Hematopoietic multipotent progenitor cell treated with erythropoietin and hydrocortisone succinate and interleukin-3 and kit ligand, for 15 days (in vitro differentiated cells): ENCODE measurements at regions not wholly inside any gene's neighbourhood (a gene's known extent, or its start where the extent isn't known, plus 50 kb on each side); places are given as distances from the start of the nearest gene placed in this dataset.

Experiments
- DNase-seq: peaks from one replicate; pipeline ENCODE4 v3.0.0-alpha.2; 2015; ENCODE audit warnings: low spot score

- no peak for DNase-seq
Measured at GRCh38 chr12:107553211-107553765, 132.3 kb upstream of the PWP1 start.

- DNase-seq = no peak
Measured at GRCh38 chr12:107554941-107555340, 130.7 kb upstream of the PWP1 start.

- DNase-seq = no peak
Measured at GRCh38 chr12:107557026-107557425, 128.6 kb upstream of the PWP1 start.

- DNase-seq = no peak
Measured at GRCh38 chr12:107557589-107558100, 128.0 kb upstream of the PWP1 start.

- no peak for DNase-seq
Measured at GRCh38 chr12:107558141-107558815, 127.3 kb upstream of the PWP1 start.

- no peak for DNase-seq
Measured at GRCh38 chr12:107558816-107559382, 126.7 kb upstream of the PWP1 start.

GRCh38 chr12:107560165-107560898 lies 125.3 kb upstream of the PWP1 start:
- DNase-seq = no peak

GRCh38 chr12:107560899-107561285 lies 124.7 kb upstream of the PWP1 start:
- DNase-seq = no peak

- DNase-seq = no peak
Measured at GRCh38 chr12:107564946-107565345, 120.7 kb upstream of the PWP1 start.

- DNase-seq = no peak
Measured at GRCh38 chr12:107565551-107565950, 120.0 kb upstream of the PWP1 start.

GRCh38 chr12:107567876-107568619 lies 117.6 kb upstream of the PWP1 start:
- no peak for DNase-seq

GRCh38 chr12:107568718-107569117 lies 116.9 kb upstream of the PWP1 start:
- DNase-seq = no peak

GRCh38 chr12:107570721-107571120 lies 114.9 kb upstream of the PWP1 start:
- no peak for DNase-seq

- no peak for DNase-seq
Measured at GRCh38 chr12:107571492-107571891, 114.1 kb upstream of the PWP1 start.

GRCh38 chr12:107574691-107575090 lies 110.9 kb upstream of the PWP1 start:
- no peak for DNase-seq

GRCh38 chr12:107580750-107581618 lies 104.6 kb upstream of the PWP1 start:
- DNase-seq = no peak

- no peak for DNase-seq
Measured at GRCh38 chr12:107581619-107582015, 104.0 kb upstream of the PWP1 start.

GRCh38 chr12:107583551-107583950 lies 102.0 kb upstream of the PWP1 start:
- no peak for DNase-seq

GRCh38 chr12:107584563-107584962 lies 101.0 kb upstream of the PWP1 start:
- no peak for DNase-seq

- DNase-seq = no peak
Measured at GRCh38 chr12:107586256-107586970, 99.2 kb upstream of the PWP1 start.

- no peak for DNase-seq
Measured at GRCh38 chr12:107590413-107590812, 95.2 kb upstream of the PWP1 start.
